BLaER1 (cell line): ENCODE measurements at regions not wholly inside any gene's neighbourhood (a gene's known extent, or its start where the extent isn't known, plus 50 kb on each side); places are given as distances from the start of the nearest gene placed in this dataset.

Experiments
- H3K27ac ChIP-seq: shearing (Covaris generic); formaldehyde crosslinking; 2 replicates; pipeline ENCODE4 v1.8.1; 2022
- H3K27me3 ChIP-seq: shearing (Covaris generic); formaldehyde crosslinking; 2 replicates; pipeline ENCODE4 v1.8.1; 2022
- H3K36me3 ChIP-seq: shearing (Covaris generic); formaldehyde crosslinking; 2 replicates; pipeline ENCODE4 v1.8.1; 2022
- H3K4me1 ChIP-seq: shearing (Covaris generic); formaldehyde crosslinking; 2 replicates; pipeline ENCODE4 v1.8.1; 2022
- H3K4me2 ChIP-seq: shearing (Covaris generic); formaldehyde crosslinking; 2 replicates; pipeline ENCODE4 v1.8.1; 2022
- H3K4me3 ChIP-seq: shearing (Covaris generic); formaldehyde crosslinking; 2 replicates; pipeline ENCODE4 v1.8.1; 2022
- H3K9ac ChIP-seq: shearing (Covaris generic); formaldehyde crosslinking; 2 replicates; pipeline ENCODE4 v1.8.1; 2022
- H3K9me3 ChIP-seq: shearing (Covaris generic); formaldehyde crosslinking; 2 replicates; pipeline ENCODE4 v1.8.1; 2022
- H4K20me1 ChIP-seq: shearing (Covaris generic); formaldehyde crosslinking; 2 replicates; pipeline ENCODE4 v1.8.1; 2022
- Cebpa-rat ChIP-seq: shearing (Covaris generic); IDR thresholded peaks from 2 replicates; pipeline ENCODE4 v1.8.1; 2022

DNA sequence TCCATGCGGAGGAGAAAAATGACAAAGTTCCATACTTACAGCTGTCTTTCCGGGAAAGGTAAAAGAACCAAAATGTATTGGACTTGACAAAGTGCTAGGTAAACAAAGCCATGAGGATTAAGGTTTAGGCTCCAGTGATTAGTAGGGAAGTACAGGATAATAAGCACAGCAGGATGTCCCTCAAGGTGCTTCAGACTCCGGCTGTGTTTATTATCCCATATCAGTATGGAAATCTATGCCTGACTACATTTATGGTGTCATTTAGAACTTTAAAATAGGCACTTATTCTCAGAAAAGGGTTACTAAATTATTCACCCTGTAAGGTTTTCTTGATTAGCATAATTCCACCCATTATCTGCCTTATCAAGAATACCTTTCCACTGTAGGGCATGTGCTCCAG lies 136.3 kb upstream of the CCDC68 start:
- H3K4me2 ChIP-seq, result no peak overlapping the region
- no peak for TF ChIP-seq Cebpa-rat
- no peak overlapping the region for H3K27ac ChIP-seq

DNA sequence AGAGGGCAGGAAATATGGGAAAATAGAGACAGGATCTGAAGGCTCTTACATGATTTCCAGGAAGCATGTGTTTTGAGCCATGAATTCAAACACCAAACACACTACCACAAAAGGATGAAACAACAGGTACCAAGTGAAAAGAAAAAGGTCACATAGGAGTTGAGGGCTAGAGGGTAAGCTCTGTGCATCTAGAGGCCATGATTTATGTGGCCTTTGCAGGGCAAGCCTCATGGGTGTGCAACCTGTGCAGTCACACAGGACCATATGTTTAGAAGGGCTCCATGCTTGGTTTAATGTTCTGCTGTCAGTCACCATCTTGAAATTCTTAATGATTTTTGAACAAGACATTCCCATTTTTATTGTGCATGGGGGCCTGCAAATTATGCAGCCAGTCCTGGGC lies 134.5 kb upstream of the CCDC68 start:
- Histone ChIP-seq H3K4me3 (no peak overlapping the region), H3K36me3 (no peaks in the 10 kb centered on the region), H4K20me1 (no peaks in the 10 kb centered on the region), H3K27ac (no peak overlapping the region), H3K27me3 (no peaks in the 10 kb centered on the region), H3K9me3 (no peaks in the 10 kb centered on the region), H3K4me2 (no peak overlapping the region), H3K4me1 (no peaks in the 10 kb centered on the region), H3K9ac (no peak overlapping the region)
- TF ChIP-seq Cebpa-rat, result no peak

More for the DNA sequence above, 136.3 kb upstream of the CCDC68 start:
- no peaks in the 10 kb centered on the region for H3K27me3 ChIP-seq
- no peak overlapping the region for H3K9ac ChIP-seq
- H3K4me1 ChIP-seq, result no peaks in the 10 kb centered on the region
- no peak overlapping the region for H3K4me3 ChIP-seq
- no peaks in the 10 kb centered on the region for H3K36me3 ChIP-seq
- H3K9me3 ChIP-seq, result no peaks in the 10 kb centered on the region
- H4K20me1 ChIP-seq, result no peaks in the 10 kb centered on the region

DNA sequence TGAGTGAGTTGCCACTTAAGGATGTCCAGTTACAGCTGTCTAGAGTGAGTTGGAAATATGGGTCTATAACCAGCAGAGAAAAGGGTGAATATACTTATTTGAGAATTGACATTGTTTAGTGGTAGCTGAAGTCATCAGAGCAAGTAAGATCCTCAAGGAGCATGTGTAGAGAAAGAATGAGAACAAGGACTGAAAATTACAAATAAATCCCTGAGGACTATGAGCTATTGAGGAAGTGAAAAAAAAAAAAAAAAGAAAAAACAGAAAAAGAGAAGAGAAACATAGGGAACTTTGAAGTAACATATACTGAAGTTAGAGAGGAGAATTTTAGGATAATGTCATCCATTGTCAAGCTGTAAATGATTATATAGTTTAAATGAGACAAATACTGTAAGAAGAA lies 134.0 kb upstream of the CCDC68 start:
- Histone ChIP-seq H3K4me1 (no peaks in the 10 kb centered on the region), H3K4me3 (no peak overlapping the region), H3K9ac (no peak overlapping the region), H3K27ac (no peak overlapping the region), H3K27me3 (no peaks in the 10 kb centered on the region), H4K20me1 (no peaks in the 10 kb centered on the region), H3K4me2 (no peak overlapping the region), H3K9me3 (no peaks in the 10 kb centered on the region), H3K36me3 (no peaks in the 10 kb centered on the region)
- TF ChIP-seq Cebpa-rat, result no peak

DNA sequence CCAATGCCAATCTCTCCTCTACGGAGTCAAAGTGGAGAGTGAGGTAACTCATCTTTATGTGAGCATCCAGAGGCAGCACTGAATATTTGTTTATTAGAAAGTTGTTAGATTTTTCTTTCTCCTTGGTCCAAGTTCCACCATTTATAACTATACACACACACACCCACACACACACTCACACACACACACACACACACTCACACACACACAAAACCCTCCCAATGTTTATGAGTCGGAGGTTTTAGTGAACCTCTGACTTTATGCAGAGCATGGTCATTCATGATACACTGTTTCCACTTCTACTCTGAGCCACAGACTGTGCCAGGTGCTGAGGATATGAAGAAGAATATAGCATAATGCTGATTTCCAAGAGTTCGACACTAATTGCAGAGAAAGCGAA lies 132.9 kb upstream of the CCDC68 start:
- Histone ChIP-seq H3K36me3 (no peaks in the 10 kb centered on the region), H3K4me1 (no peaks in the 10 kb centered on the region), H3K9me3 (no peaks in the 10 kb centered on the region), H3K4me2 (no peak overlapping the region), H3K4me3 (no peak overlapping the region), H3K27me3 (no peaks in the 10 kb centered on the region), H3K9ac (no peak overlapping the region), H4K20me1 (no peaks in the 10 kb centered on the region), H3K27ac (no peak overlapping the region)
- no peak for TF ChIP-seq Cebpa-rat

DNA sequence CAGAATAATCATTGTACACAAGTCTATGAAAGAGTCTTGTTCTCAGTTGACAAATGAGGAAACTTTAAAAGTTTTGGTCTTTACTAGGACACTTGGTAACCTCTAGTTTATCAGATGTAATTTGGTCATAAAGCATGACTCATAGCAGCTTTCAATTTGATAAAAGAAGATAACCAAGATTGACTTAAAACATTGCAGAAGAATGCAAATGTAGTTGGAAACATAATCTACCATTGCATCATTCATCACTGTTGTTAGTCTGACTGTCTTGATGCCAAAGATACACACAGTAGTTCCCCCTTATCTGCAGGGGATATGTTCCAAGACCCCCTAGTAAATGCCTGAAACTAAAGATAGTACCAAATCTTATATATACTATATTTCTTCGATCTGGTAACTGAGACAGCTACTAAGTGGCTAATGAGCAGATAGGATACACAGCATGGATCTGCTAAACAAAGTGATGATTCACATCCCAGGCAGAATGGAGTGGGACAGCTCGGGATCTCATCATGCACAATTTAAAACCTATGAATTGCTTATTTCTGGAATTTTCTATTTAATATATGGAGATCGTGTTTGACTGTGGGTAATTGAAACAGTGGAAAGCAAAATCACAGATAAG lies 131.4 kb upstream of the CCDC68 start:
- H3K4me2 ChIP-seq, result no peak overlapping the region
- no peaks in the 10 kb centered on the region for H3K9me3 ChIP-seq
- no peak overlapping the region for H3K27ac ChIP-seq
- no peaks in the 10 kb centered on the region for H3K36me3 ChIP-seq
- H3K4me3 ChIP-seq, result no peak overlapping the region
- H3K27me3 ChIP-seq, result no peaks in the 10 kb centered on the region
- no peak overlapping the region for H3K9ac ChIP-seq
- no peak for TF ChIP-seq Cebpa-rat
- H3K4me1 ChIP-seq, result no peaks in the 10 kb centered on the region
- no peaks in the 10 kb centered on the region for H4K20me1 ChIP-seq

DNA sequence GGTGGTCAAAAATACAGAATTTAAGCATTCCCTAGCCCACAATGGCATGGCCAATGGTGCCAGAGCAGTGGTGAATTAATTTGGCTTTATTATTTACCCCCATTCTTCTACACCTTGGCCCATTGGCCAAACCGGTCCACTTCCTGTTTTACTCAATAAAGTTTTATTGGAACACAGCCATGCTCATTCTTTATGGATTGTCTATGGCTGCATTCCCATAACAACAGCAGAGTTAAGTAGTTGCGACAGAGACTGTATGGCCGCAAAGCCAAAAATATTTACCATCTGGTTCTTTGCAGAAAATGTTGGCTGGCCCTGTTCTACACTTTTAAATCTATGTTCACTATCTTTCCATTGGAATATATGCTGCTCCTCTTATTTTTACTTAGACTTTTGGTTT lies 130.3 kb upstream of the CCDC68 start:
- Histone ChIP-seq H3K4me1 (no peaks in the 10 kb centered on the region), H3K4me2 (no peak overlapping the region)

DNA sequence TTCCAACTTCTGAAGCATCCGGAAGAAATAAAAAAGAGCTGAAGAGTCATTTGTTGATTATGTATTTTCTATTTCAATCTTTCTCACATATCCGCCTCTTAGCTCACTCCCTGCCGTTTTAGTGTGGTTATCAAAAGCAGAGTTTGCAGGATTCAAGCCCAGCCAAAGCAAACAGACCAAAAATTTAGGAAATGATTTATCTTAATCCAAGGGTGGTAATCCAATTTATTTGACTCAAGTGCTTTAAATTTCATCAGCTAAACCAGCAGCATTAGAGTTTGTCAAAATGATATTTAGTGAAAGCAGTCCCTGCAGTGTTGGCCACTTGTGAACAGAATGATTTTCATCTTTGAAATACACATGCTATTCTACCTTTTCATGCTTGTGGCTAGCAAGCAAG lies 129.3 kb upstream of the CCDC68 start:
- H3K4me2 ChIP-seq, result no peak overlapping the region
- H3K27ac ChIP-seq, result no peak overlapping the region

More for the DNA sequence above, 130.3 kb upstream of the CCDC68 start:
- Histone ChIP-seq H3K27ac (no peak overlapping the region), H4K20me1 (no peaks in the 10 kb centered on the region), H3K9ac (no peak overlapping the region), H3K27me3 (no peaks in the 10 kb centered on the region), H3K9me3 (no peaks in the 10 kb centered on the region), H3K36me3 (no peaks in the 10 kb centered on the region), H3K4me3 (no peak overlapping the region)
- no peak for TF ChIP-seq Cebpa-rat

DNA sequence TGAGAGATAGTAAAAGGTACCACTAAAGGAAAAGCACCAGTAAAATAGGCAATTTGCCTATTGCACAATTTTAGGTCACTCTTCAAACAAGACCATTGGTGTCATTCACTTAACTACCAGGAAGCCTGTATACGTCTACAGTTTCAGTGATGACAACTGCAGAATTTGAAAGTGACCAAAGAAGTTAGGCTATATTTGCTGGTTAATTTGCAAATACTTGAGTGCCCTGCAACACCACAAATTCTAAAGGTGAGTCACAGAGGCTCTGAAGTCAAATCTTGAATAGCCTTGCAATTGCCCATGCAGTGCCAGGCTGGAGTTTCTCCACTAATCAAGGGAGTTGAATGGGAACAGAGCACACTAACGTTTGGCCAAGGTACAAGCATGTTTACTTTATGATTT lies 128.7 kb upstream of the CCDC68 start:
- no peak for TF ChIP-seq Cebpa-rat
- no peak overlapping the region for H3K4me2 ChIP-seq
- H3K27me3 ChIP-seq, result no peaks in the 10 kb centered on the region
- H3K9ac ChIP-seq, result no peak overlapping the region
- H3K4me3 ChIP-seq, result no peak overlapping the region
- H3K9me3 ChIP-seq, result no peaks in the 10 kb centered on the region
- no peaks in the 10 kb centered on the region for H3K36me3 ChIP-seq
- no peak overlapping the region for H3K27ac ChIP-seq
- H3K4me1 ChIP-seq, result no peaks in the 10 kb centered on the region
- H4K20me1 ChIP-seq, result no peaks in the 10 kb centered on the region

More for the DNA sequence above, 129.3 kb upstream of the CCDC68 start:
- H4K20me1 ChIP-seq, result no peaks in the 10 kb centered on the region
- no peak overlapping the region for H3K4me3 ChIP-seq
- no peak overlapping the region for H3K9ac ChIP-seq
- H3K9me3 ChIP-seq, result no peaks in the 10 kb centered on the region
- H3K4me1 ChIP-seq, result no peaks in the 10 kb centered on the region
- no peaks in the 10 kb centered on the region for H3K27me3 ChIP-seq
- no peak for TF ChIP-seq Cebpa-rat
- H3K36me3 ChIP-seq, result no peaks in the 10 kb centered on the region

DNA sequence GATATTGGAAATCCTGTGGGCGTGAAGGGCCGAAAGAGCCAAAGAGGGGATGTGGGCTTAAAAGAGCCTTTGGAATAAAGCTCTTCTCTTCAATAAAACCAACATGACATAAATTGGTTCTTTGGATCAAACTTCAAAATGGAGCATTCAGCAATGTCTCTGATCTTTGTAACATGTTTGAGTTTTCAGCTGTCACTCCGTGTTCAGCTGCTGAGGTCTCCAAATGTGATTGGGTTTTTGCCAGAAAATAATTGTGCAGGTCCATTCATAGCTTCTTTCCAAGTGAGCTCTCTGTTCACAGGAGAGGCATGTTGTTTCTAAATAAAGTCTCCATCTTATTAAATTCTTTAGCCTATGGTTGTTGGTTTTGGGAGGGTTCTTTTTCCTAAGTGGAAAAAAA lies 127.6 kb upstream of the CCDC68 start:
- Histone ChIP-seq H3K27me3 (no peaks in the 10 kb centered on the region), H3K4me1 (no peaks in the 10 kb centered on the region), H3K4me2 (no peak overlapping the region), H4K20me1 (no peaks in the 10 kb centered on the region), H3K9me3 (no peaks in the 10 kb centered on the region), H3K9ac (no peak overlapping the region), H3K4me3 (no peak overlapping the region), H3K27ac (no peak overlapping the region), H3K36me3 (no peaks in the 10 kb centered on the region)
- TF ChIP-seq Cebpa-rat, result no peak

DNA sequence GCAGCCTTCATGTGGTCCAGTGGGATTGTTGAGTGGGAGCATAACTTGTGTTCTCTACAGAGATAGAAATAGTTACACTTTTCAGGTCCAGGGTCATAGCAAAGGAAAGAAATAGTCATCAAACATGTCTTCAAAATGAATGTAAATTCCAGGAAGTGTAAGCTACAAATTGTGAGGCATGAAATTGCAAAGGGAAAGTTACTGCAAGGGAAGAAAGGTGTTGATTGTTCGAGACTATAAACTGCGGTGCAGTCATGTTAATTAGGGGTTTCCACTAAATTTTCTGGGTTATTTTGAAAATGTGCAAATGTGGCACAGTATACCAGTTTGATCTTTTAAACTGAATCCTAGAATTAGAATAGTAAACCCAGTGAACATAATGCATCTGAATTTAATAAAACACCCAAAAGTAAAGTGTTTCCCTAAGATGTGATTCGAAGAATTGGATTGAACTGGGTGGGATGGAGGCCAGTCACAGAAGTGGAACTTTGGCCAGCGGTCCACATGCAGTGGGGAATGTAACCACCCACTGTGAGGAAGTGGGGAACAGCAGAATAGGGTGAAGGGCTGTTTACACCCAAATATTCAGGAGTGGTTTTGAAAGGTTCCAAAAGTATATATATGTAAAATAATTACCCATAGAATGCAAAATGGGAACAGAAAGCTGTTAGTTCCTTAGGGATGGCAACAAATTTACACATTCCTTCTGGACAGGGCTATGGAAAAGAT lies 126.5 kb upstream of the CCDC68 start:
- H3K36me3 ChIP-seq, result no peaks in the 10 kb centered on the region
- TF ChIP-seq Cebpa-rat, result no peak
- H3K4me3 ChIP-seq, result no peak overlapping the region
- H4K20me1 ChIP-seq, result no peaks in the 10 kb centered on the region
- H3K27ac ChIP-seq, result no peak overlapping the region
- no peak overlapping the region for H3K4me2 ChIP-seq
- H3K27me3 ChIP-seq, result no peaks in the 10 kb centered on the region
- H3K9ac ChIP-seq, result no peak overlapping the region
- no peaks in the 10 kb centered on the region for H3K4me1 ChIP-seq
- H3K9me3 ChIP-seq, result no peaks in the 10 kb centered on the region
